Progenitor cell of endocrine pancreas (in vitro differentiated cells): ENCODE measurements at regions not wholly inside any gene's neighbourhood (a gene's known extent, or its start where the extent isn't known, plus 50 kb on each side); places are given as distances from the start of the nearest gene placed in this dataset.

Experiments
- DNase-seq: peaks from one replicate; pipeline ENCODE4 v3.0.0; 2021; ENCODE audit warnings: low spot score; ENCODE audit not compliant: unreplicated experiment
- H3K27ac Mint-ChIP-seq: 2 replicates; pipeline ENCODE4 v1.8.0; 2021; ENCODE audit warnings: mild to moderate bottlenecking, moderate library complexity, mixed read lengths
- H3K27me3 Mint-ChIP-seq: 2 replicates; pipeline ENCODE4 v1.8.0; 2021; ENCODE audit warnings: mixed read lengths
- H3K36me3 Mint-ChIP-seq: 2 replicates; pipeline ENCODE4 v1.8.0; 2022; ENCODE audit warnings: mixed read lengths; ENCODE audit not compliant: insufficient read depth
- H3K4me1 Mint-ChIP-seq: 2 replicates; pipeline ENCODE4 v1.8.0; 2021; ENCODE audit warnings: low read depth, mixed read lengths
- H3K4me3 Mint-ChIP-seq: 2 replicates; pipeline ENCODE4 v1.8.0; 2021; ENCODE audit warnings: low read depth, mild to moderate bottlenecking, moderate library complexity, mixed read lengths
- H3K9me3 Mint-ChIP-seq: 2 replicates; pipeline ENCODE4 v1.8.0; 2021; ENCODE audit warnings: low read depth, mixed read lengths
- TF ChIP-seq, protein P1 (sequence below): fragments of 200-600 bp; sonication (generic); IDR thresholded peaks from one replicate; pipeline ENCODE4 v1.5.0; 2021; ENCODE audit warnings: antibody characterized with exemption, mild to moderate bottlenecking; ENCODE audit not compliant: unreplicated experiment

DNA sequence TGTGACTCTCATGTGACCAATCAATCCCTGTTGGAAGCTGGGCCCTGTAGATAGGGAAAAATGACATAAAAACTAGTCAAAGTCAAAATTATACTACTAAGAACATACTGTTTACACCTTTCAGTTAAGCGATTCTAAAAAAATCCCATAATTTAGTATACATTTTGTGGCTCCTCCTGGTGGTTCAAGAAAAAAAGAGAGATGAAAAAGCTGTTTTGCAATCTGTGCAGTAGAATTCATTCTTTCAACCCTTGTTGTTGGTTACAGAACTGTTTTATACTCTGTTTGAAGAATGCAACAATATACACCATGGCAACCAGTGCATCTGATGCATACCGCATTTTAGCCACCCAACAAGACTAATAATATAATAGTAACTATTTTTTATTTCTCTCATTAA, 66.8 kb upstream of the ANK2 start:
- Mint-ChIP-seq H3K9me3 (no peaks in the 10 kb centered on the region), H3K36me3 (no peaks in the 10 kb centered on the region), H3K27me3 (no peaks in the 10 kb centered on the region), H3K4me3 (no peak overlapping the region), H3K27ac (no peak overlapping the region), H3K4me1 (no peaks in the 10 kb centered on the region)
- TF ChIP-seq, protein P1, sequence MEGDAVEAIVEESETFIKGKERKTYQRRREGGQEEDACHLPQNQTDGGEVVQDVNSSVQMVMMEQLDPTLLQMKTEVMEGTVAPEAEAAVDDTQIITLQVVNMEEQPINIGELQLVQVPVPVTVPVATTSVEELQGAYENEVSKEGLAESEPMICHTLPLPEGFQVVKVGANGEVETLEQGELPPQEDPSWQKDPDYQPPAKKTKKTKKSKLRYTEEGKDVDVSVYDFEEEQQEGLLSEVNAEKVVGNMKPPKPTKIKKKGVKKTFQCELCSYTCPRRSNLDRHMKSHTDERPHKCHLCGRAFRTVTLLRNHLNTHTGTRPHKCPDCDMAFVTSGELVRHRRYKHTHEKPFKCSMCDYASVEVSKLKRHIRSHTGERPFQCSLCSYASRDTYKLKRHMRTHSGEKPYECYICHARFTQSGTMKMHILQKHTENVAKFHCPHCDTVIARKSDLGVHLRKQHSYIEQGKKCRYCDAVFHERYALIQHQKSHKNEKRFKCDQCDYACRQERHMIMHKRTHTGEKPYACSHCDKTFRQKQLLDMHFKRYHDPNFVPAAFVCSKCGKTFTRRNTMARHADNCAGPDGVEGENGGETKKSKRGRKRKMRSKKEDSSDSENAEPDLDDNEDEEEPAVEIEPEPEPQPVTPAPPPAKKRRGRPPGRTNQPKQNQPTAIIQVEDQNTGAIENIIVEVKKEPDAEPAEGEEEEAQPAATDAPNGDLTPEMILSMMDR, result peak; percentile 22
- DNase-seq, result no peak

DNA sequence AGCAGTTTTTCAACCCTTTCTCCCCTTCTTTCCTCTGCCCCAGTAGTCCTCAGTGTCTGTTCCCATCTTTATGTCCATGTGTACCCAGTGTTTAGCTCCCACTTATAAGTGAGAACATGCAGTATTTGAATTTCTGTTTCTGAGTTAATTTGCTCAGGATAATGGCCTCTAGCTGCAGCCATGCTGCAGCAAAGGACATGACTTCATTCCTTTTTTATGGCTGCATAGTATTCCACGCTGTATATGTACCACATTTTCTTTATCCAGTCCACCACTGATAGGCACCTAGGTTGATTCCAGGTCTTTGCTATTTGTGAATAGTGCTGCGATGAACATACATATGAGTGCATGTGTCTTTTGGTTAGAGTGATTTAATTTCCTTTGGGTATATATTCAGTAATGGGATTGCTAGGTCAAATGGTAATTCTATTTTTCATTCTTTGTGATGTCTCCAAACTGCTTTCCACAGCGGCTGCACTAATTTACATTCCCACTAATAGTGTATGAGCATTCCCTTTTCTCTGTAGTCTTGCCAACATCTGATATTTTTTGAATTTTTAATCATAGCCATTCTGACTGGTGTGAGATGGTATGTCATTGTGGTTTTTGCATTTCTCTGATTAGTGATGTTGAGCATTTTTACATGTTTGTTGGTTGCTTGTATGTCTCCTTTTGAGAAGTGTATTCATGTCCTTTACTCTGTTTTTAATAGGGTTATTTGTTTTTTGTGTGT, 54.6 kb upstream of the ANK2 start:
- H3K4me3 Mint-ChIP-seq, result no peak overlapping the region
- H3K4me1 Mint-ChIP-seq, result no peaks in the 10 kb centered on the region
- H3K27ac Mint-ChIP-seq, result no peak overlapping the region
- TF ChIP-seq, protein P1, result no peak
- H3K36me3 Mint-ChIP-seq, result no peaks in the 10 kb centered on the region
- DNase-seq, result no peak
- H3K9me3 Mint-ChIP-seq, result no peaks in the 10 kb centered on the region
- no peaks in the 10 kb centered on the region for H3K27me3 Mint-ChIP-seq
